ENCODE measurements at regions not wholly inside any gene's neighbourhood (a gene's known extent, or its start where the extent isn't known, plus 50 kb on each side); places are given as distances from the start of the nearest gene placed in this dataset.

DNA sequence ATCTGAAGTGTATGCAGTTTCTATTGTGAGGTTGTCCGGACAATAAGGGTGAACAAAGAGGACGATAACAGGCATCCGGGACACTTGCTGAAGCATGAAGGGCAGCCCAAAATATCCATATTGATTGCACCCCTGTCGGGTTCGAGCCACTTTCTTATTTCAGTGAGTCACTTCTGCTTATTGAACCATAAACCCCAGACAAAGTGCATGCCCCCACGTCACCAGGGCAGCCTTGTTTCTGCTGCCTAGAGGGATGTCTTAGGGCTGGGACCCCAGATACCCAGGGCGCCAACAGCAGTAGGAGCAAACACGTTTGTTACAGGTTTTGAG is 175.3 kb upstream of the LYZL1 start:
- DNase-seq (ENCODE audit: low read depth): no peak

DNA sequence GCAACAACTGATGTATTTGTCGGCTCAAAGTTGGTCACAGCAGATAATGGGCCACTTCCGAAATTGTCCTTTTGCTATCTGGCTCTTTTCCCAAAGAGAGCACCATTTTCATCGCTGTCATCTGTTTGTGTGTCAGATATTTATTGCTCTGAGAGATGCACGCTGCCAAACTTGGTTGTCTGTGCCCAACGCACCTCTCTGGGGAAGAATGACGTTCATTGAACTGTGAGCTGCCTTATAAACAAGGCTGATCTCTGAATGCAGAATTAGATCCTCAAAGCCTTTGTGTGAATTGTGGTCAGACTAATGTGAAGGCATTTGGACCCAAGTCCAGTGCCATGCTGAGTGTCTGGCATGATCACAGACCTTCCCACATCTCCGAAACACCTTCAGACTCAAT is 174.7 kb upstream of the LYZL1 start:
- no peak for DNase-seq (ENCODE audit: low read depth)

DNA sequence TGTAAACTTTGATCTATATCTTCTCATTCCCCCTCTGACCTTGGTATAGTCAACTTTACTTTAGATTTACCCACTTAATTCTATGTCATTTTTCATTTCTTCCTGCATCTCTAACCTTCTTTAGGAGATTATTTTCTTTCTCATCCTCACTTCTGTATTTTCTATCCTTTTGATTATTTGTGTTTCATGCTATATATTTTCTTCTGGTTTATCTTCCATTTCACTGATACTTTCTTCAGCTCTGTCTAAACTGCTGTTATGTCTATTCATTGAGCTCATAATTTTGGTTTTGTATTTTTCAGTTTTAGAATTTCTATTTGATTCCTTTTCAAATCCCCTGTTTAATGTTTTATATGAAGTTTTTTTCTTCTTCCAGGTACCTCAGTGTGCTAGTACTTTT is 171.1 kb upstream of the LYZL1 start:
- DNase-seq (ENCODE audit: low read depth): no peak

DNA sequence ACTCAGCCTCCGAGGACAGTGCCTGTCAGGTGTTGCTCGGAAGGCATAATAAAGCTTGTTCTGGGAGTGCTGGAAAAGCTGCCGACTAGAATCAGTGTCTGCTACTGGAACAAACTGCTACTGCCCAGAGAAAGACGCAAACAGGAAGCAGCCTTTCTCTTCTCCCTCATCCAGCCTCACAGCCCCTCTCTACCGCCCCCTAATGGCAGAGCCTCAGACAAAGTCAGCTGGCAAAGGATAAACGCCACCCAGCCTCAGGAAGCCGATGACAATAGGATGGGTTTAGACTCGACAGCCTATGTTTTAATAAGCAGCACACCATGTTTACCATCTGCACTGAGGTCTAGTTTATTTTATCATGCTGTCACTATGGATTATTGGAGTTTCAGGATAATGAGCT is 169.5 kb upstream of the LYZL1 start:
- DNase-seq (ENCODE audit: low read depth): no peak

DNA sequence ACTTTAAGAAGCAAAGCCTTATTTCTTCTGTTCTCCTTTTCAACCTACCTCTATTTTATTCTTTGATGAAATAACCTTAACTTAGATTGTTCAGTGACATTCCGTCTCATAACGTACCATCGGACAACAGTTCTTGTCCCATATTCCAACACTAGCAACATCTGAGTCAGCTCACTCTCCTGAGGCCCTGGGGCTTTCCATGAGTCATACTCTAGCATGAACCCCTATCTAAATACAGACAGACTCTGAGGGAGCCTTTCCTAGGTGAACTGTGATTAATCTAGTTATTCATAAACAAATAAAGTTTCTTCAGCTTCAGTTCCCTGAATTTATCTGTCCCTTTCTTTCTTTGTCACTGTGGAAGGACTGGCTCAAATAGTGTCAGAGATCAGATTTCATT is 168.7 kb upstream of the LYZL1 start:
- no peak for DNase-seq (ENCODE audit: low read depth)

GRCh38 chr10:29124864-29125263 is 164.0 kb upstream of the LYZL1 start:
- DNase-seq (ENCODE audit: low read depth): no peak

DNA sequence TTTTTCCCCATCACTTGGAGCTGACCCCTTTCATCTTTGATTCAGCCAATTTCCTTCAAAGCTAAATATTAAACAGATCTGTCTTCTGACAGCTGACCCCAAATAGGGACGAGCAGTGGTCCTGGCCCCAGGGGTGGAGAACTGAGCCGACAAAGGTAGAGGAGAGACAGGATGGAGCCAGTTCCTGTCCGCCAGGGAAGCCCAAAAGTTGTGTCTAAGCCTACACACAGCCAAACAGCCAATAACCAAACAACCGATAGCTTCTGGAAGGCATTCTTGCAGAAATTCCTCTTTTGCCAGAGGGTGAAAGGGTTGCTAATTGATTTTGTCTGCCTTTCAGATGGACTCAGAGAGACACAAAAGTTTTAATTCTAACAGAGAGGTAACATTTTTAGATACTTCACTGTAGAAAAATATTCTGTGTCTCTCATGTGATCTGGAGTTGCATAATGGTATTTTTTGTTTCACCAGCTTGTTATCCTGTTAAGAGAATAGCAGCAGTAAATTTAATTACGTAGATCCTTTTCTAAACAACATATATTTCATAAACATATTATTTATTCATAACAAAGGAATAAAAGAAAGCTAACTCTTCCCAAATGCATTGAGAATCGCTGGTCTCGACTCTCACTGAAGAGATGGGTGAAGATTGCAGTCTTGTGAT is 161.7 kb upstream of the LYZL1 start:
- DNase-seq (ENCODE audit: low read depth): no peak

DNA sequence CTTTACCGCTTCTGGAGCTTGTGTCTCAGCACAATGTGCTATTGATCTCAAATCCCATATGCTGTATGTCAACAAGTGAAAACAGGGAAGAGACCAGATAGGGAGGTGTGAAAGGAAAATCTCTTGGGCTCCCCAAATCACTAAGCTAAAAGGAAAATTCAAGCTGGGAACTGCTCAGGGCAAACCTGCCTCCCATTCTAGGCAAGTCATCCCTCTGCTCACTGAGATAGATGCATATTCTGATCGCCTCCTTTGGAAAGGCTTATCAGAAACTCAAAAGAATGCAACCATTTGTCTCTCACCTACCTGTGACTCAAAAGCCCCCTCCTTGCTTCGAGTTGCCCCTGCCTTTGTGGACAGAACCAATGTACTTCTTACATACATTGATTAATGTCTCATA is 161.1 kb upstream of the LYZL1 start:
- no peak for DNase-seq (ENCODE audit: low read depth)

DNA sequence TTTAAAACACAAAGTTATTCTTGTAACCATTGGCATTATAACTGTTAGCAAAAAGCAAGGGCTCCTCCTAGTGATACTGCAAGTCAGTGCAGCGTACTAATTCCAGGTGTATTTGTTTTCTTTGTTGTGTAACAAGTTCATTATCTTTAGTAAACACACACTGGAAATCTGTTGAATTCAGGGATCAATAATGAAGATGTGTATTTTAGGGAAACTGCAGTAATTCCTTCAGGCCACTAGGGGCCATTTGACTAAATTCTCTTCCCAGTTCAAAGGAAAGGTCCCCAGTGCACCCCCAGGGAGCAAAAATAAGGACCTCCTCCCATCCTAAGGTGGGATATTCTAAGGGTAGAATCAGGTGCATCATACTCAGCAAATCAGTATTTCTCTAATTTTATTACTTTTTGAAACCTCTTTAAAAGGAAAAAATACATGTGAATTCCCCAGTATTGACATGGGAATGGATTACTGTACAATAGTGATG is 158.6 kb upstream of the LYZL1 start:
- DNase-seq (ENCODE audit: low read depth): no peak

DNA sequence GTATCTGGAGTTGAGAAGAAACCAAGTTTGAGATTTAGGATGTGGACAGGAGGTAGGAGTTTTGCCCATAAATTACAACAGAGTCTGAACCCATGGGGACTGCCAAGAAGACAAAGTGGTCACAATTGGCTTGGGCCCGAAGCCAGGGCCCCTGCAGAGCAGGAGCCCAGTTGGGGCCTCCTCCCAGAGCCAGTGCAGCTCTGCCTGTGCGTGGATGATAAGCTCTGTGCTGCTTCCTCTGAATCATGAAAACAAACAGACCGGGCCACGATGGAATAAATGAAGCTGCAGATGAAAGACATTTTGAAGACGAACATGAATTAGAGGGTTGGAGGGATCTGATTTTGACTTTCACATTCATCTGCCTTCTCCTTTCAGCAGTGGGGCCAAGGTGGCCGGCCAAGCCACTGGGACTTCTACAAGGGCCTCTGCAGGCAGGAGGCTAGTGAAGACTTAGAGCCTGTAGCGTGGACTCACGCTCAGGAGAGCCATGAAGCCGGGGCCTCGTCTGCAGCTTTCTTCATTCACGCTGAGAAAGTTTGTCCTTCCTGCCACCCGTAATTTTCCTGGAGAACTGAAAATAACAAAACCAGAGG is 156.8 kb upstream of the LYZL1 start:
- no peak for DNase-seq (ENCODE audit: low read depth)

GRCh38 chr10:29132551-29133111 is 156.2 kb upstream of the LYZL1 start:
- no peak for DNase-seq (ENCODE audit: low read depth)

GRCh38 chr10:29135337-29135736 is 153.5 kb upstream of the LYZL1 start:
- DNase-seq (ENCODE audit: low read depth): no peak

GRCh38 chr10:29136411-29136810 is 152.5 kb upstream of the LYZL1 start:
- DNase-seq (ENCODE audit: low read depth): no peak

DNA sequence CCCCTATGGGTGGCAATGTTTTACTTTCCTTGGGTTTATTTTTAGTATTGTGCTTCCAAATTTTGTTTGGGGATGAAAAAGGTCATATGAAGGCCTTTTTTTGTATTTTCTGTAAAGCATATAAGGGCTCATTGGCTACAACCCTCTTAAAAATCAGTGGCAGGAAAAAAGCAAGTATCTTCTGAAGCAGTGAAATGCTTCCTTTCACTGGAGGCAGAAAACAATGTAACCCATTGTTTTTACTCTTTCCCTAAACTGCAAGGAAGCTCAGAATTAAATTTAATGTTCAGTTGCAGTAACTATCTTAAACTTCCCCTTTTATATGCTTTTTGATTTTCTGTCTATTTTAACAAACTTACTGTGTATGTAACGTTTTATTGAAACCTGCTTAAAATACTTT is 148.7 kb upstream of the LYZL1 start:
- DNase-seq (ENCODE audit: low read depth): no peak

DNA sequence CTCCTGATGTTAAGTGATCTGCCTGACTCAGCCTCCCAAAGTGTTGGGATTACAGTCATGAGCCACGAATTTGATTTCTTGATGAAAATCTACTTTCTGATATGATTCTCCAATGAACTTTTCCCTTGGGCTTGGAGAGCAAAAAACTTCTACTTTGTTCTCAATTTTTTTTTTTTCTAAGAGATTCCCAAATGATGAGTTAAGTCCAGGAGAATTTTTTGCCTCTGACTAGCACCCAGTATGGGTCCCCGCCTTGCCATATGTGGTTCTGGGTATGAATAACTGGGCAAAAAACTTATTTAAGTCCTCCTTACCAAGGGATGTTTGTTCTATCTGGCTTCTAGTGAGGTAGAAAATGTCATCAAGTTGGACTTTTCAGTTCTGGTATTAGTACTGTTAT is 147.9 kb upstream of the LYZL1 start:
- no peak for DNase-seq (ENCODE audit: low read depth)

DNA sequence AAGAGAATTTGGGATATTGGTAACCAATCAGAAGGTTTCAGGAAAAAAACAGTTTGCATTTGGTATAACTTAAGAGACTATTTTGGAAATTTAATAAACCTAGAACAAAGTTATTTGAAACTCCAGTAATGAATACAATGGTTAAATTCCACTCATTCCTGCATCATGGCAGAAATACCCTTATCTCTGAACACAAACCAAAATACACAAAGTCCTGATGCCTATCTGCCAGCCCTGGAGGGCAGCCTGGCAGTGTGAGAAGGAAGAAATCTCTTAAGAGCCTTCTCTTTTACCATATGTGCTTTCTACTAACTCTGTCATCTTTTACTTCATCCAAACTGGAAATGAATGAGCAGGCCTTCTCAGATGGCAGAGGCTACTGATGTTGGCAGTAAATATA is 147.1 kb upstream of the LYZL1 start:
- DNase-seq (ENCODE audit: low read depth): no peak

DNA sequence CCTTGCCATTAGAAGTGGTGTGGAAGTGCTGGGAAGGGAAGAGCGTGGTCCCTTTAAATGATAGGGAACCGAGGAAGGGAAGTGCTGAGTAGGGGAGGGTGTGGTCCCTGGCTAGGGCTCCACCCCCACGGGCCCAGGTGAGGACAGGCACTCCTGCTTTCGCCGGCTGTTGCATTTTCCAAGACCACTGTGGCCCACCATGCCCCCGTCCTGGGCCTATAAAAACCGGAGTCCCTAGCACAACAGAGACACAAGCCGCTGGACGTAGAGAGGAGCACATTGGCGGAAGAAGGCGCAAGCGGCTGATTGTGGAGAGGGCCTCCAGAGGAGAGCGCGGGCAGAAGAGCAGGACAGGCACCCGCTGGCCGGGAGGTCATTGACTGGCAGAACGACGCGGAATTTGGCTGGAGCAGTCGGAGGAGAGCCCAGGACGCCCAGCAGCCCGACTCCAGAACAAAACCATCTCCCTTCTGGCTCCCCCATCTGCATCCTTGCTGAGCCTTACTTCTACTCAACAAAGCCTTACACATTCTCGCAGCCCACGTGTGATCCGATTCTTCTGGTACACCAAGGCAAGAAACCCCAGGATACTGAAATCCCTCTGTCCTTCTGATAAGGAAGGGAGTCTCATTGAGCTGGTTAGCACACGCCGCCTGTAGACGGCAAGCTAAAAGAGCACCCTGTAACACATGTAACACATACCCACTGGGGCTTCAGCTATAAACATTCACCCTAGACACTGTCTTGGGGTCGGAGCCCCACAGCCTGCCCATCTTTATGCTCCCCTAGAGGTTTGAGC is 146.2 kb upstream of the LYZL1 start:
- DNase-seq (ENCODE audit: low read depth): no peak

GRCh38 chr10:29144126-29144525 is 144.7 kb upstream of the LYZL1 start:
- DNase-seq (ENCODE audit: low read depth): no peak

DNA sequence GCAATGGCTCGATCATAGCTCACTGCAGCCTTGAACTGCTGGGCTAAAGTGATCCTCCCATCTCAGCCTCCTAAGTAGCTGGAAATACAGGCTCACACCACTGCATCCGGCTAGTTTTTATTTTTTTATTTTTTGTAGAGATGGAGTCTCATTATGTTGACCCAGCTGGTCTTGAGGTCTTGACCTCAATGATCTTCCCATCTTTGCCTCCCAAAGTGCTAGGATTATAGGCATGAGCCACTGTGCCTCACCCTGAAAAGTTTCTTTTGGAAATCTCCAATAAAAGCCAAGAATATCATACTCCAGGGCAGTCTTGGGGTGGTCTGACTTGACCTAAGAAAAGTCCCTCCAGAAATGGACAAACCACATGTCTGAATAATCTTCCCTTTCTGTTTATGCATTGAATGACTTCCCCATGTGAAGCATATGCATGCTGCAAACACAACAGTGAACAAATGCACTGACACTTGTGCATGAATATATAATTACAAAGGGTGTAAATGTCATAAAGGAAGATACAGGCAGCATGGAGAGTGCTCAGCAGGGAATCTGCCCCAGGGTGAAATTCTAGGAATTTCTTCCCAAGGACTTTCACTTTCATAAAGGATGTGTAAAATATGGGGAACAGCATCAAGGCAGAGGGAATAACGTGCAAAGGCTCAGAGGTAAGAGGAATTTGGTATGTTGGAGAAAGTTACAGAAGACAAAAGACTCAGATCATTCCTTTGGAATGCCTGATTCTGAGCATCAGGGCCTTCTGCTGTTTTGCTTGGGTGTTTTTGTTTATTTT is 142.4 kb upstream of the LYZL1 start:
- DNase-seq (ENCODE audit: low read depth): no peak

DNA sequence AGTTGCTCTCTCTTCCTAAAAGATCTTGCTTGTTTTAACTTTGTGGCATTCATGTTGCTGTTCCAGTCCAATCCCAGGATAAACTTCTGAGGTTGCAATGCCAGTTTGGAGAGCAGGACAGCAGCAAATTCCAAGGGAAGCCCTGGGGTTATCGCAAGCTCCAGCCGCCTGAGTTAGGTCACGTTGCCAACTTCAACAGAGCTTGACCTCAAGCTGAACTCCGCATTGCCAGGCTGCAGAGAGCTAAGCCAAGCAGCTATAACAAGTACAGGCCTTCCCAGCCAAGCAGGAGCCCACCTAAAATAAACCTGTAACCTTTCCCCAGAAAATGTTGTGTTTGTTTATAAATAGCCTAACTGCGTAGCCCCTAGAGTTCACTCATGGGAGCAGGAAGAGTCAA is 138.9 kb upstream of the LYZL1 start:
- DNase-seq (ENCODE audit: low read depth): no peak

GRCh38 chr10:29151005-29151404 is 137.9 kb upstream of the LYZL1 start:
- no peak for DNase-seq (ENCODE audit: low read depth)

DNA sequence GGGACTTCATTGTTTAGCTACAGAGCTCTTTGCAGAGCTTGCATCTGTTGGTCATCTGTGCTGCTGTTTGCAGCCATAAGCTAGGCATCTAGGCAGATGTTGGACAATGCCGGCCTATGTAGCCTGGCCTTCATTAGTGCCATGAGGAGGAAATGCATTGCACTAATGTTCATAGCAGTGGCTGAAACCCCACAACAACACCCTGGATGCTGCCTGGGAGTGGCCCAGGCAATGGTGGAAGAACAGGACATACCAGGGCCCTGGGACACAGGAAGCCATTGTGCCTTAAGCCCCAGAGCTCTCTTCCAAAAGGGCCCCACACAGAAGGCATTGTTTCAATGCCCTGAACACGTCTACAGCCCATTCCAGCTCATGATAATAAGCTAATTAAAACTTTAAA is 131.5 kb upstream of the LYZL1 start:
- DNase-seq (ENCODE audit: low read depth): no peak

Measured in forelimb muscle (tissue), 1 donor.